ENCODE measurements at regions not wholly inside any gene's neighbourhood (a gene's known extent, or its start where the extent isn't known, plus 50 kb on each side); places are given as distances from the start of the nearest gene placed in this dataset.

DNA sequence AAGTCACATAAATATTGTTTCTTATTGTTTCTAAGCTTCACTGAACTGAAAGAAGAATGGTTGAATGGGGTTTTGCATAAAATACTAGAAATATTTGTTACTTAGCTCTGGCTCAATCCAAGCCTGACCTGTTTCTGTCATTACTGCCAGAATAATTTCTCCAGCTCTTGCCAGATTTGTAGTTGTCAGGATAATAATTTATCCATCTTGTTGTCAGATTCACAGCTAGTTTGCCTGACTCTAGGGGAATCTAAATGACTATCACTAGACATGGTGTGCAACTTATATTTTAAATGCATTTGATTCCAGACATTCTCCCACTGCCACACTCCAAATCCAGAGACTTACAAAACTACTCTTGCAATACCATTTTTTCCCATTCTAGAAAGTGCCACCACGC, 422.7 kb downstream of the ZSWIM6 start:
- TF ChIP-seq, protein P1, sequence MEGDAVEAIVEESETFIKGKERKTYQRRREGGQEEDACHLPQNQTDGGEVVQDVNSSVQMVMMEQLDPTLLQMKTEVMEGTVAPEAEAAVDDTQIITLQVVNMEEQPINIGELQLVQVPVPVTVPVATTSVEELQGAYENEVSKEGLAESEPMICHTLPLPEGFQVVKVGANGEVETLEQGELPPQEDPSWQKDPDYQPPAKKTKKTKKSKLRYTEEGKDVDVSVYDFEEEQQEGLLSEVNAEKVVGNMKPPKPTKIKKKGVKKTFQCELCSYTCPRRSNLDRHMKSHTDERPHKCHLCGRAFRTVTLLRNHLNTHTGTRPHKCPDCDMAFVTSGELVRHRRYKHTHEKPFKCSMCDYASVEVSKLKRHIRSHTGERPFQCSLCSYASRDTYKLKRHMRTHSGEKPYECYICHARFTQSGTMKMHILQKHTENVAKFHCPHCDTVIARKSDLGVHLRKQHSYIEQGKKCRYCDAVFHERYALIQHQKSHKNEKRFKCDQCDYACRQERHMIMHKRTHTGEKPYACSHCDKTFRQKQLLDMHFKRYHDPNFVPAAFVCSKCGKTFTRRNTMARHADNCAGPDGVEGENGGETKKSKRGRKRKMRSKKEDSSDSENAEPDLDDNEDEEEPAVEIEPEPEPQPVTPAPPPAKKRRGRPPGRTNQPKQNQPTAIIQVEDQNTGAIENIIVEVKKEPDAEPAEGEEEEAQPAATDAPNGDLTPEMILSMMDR (IDR thresholded peaks at IDR 0.05), result no peak
- TF ChIP-seq POLR2A (IDR thresholded peaks at IDR 0.05), result no peak

All from vagina (tissue), 2 donors.